ENCODE measurements at regions not wholly inside any gene's neighbourhood (a gene's known extent, or its start where the extent isn't known, plus 50 kb on each side); places are given as distances from the start of the nearest gene placed in this dataset.

GRCh38 chr9:30476826-30477225 lies 1907.6 kb upstream of the ACO1 start:
- ChIA-PET CTCF (no interaction called here), POLR2A (no interaction called here)
- H3K27ac ChIP-seq (ENCODE audit: extremely low read depth, low read depth, low read length): no peak overlapping the region
- no peak overlapping the region for H3K4me3 ChIP-seq (ENCODE audit: low read depth, low read length)
- H3K4me1 ChIP-seq (ENCODE audit: control insufficient read depth, insufficient read depth, low read length): no peaks in the 10 kb centered on the region
- no peaks in the 10 kb centered on the region for H3K9me3 ChIP-seq (ENCODE audit: control insufficient read depth, insufficient read depth, low read depth, low read length)
- H3K36me3 ChIP-seq (ENCODE audit: control insufficient read depth in 2 of 2, insufficient read depth in 1 of 2, low read length in 2 of 2): no peaks in the 10 kb centered on the region
- no peak for TF ChIP-seq ZNF16 (tag by site-specific recombination; IDR thresholded peaks at IDR 0.05; ENCODE audit: low read depth)
- no peak for TF ChIP-seq ZNF239 (tag by site-specific recombination; IDR thresholded peaks at IDR 0.05)
- TF ChIP-seq ZNF747 (tag by site-specific recombination; IDR thresholded peaks at IDR 0.05): no peak
- no peak for TF ChIP-seq ZNF544 (tag by site-specific recombination; IDR thresholded peaks at IDR 0.05)
- no peak for TF ChIP-seq ZNF449 (tag by site-specific recombination; IDR thresholded peaks at IDR 0.05)
- no peak for TF ChIP-seq ZNF292 (tag by site-specific recombination; IDR thresholded peaks at IDR 0.05; ENCODE audit: borderline replicate concordance, low read depth)
- TF ChIP-seq GLI4 (tag by site-specific recombination; IDR thresholded peaks at IDR 0.05): no peak
- TF ChIP-seq ZBTB17 (tag by site-specific recombination; IDR thresholded peaks at IDR 0.05): no peak
- TF ChIP-seq ZNF776 (tag by site-specific recombination; IDR thresholded peaks at IDR 0.05; ENCODE audit: borderline replicate concordance): no peak
- no peak for TF ChIP-seq ZNF501 (tag by site-specific recombination; IDR thresholded peaks at IDR 0.05)
- no peak for TF ChIP-seq ZNF175 (tag by site-specific recombination; IDR thresholded peaks at IDR 0.05)
- no peak for TF ChIP-seq ZNF362 (tag by site-specific recombination; IDR thresholded peaks at IDR 0.05)
- no peak for TF ChIP-seq ZNF610 (tag by site-specific recombination; IDR thresholded peaks at IDR 0.05; ENCODE audit: borderline replicate concordance)
- TF ChIP-seq ZNF223 (tag by site-specific recombination; IDR thresholded peaks at IDR 0.05): no peak
- no peak for TF ChIP-seq EGR2 (tag by site-specific recombination; IDR thresholded peaks at IDR 0.05; ENCODE audit: low read depth)
- no peak for TF ChIP-seq ZFHX2 (tag by site-specific recombination; conservative IDR thresholded peaks at IDR 0.05)
- TF ChIP-seq ZNF529 (tag by site-specific recombination; IDR thresholded peaks at IDR 0.05; ENCODE audit: insufficient replicate concordance): no peak
- no peak for TF ChIP-seq ZNF473 (tag by site-specific recombination; IDR thresholded peaks at IDR 0.05)
- TF ChIP-seq ZNF280D (tag by site-specific recombination; IDR thresholded peaks at IDR 0.05): no peak

GRCh38 chr9:30478684-30479083 lies 1905.8 kb upstream of the ACO1 start:
- Histone ChIP-seq H3K4me1 (ENCODE audit: control insufficient read depth, insufficient read depth, low read length) (no peaks in the 10 kb centered on the region), H3K9me3 (ENCODE audit: control insufficient read depth, insufficient read depth, low read depth, low read length) (no peaks in the 10 kb centered on the region), H3K27ac (ENCODE audit: extremely low read depth, low read depth, low read length) (no peak overlapping the region), H3K36me3 (ENCODE audit: control insufficient read depth in 2 of 2, insufficient read depth in 1 of 2, low read length in 2 of 2) (no peaks in the 10 kb centered on the region), H3K4me3 (ENCODE audit: low read depth, low read length) (no peak overlapping the region)
- CTCF ChIA-PET: no interaction called here
- POLR2A ChIA-PET: no interaction called here
- no peak for TF ChIP-seq ZBTB11 (tag by site-specific recombination; conservative IDR thresholded peaks at IDR 0.05; ENCODE audit: low read depth)
- TF ChIP-seq PRDM10 (tag by site-specific recombination; IDR thresholded peaks at IDR 0.05): no peak
- no peak for TF ChIP-seq ZNF223 (tag by site-specific recombination; IDR thresholded peaks at IDR 0.05)
- no peak for TF ChIP-seq ZNF404 (tag by site-specific recombination; IDR thresholded peaks at IDR 0.05)
- no peak for TF ChIP-seq OVOL3 (tag by site-specific recombination; IDR thresholded peaks at IDR 0.05)
- no peak for TF ChIP-seq ZNF785 (tag by site-specific recombination; IDR thresholded peaks at IDR 0.05)

All from HEK293 (cell line).